NCI-H446 treated with DMSO at 0.1 percent for 48 hours (cell line): ENCODE measurements at regions not wholly inside any gene's neighbourhood (a gene's known extent, or its start where the extent isn't known, plus 50 kb on each side); places are given as distances from the start of the nearest gene placed in this dataset.
"Not testable (repeated sequence)": the region's sequence is repeated elsewhere in the genome, so short reads cannot be mapped to it uniquely, and the experiment has no call there.

Experiments used
- DNase-seq: peaks from one replicate; lab custom pipeline; 2025; lab: John Stamatoyannopoulos, UW

DNA sequence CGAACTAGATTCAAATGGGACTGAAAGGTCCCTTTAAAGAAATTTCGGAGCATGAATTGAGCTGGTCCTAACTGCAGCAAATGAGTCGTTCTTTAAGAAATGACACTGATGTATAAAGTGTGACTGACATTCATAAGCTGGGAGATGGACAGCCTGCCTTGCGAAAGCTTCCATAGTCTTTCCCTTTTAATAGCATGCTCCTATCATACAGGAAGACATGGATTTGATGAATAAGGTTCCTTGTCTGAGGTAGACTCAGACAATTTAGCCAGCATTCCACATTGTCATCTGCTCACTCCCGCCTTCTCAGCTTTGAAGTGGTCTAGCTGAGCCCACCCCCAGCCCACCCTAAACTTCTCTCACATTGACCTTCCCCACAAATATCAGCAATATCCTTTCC lies 264.9 kb downstream of the TSN start:
- DNase-seq, result no peak

GRCh38 chr2:122021941-122022340 lies 266.5 kb downstream of the TSN start:
- no peak for DNase-seq

DNA sequence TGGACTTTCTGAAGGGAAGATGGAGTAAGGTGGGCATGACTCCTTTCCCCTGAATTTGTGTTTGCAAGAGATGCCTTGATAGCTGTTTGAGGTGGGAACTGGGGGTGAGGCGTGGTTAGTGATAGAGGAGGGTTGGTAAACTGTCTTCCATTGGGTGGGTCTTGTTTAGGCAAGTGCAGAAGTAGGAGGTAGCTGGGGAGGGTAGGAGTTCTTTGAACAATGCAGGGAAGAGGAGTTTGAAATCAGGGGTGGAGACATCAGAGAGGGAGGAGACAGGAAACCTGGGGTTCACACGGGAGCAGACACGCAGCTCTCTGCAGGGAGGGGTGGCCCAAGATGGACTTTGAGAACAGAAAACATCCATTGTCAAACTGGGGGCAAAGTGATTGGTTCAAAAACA lies 267.1 kb downstream of the TSN start:
- DNase-seq, result no peak

- DNase-seq, result peak; percentile 72
These were observed 267.8 kb downstream of the TSN start for GRCh38 chr2:122023059-122023864.

- no peak for DNase-seq
These were observed 272.2 kb downstream of the TSN start for GRCh38 chr2:122027510-122028217.

- DNase-seq, result peak; percentile 16
These were observed 273.1 kb downstream of the TSN start for GRCh38 chr2:122028371-122029100.

DNA sequence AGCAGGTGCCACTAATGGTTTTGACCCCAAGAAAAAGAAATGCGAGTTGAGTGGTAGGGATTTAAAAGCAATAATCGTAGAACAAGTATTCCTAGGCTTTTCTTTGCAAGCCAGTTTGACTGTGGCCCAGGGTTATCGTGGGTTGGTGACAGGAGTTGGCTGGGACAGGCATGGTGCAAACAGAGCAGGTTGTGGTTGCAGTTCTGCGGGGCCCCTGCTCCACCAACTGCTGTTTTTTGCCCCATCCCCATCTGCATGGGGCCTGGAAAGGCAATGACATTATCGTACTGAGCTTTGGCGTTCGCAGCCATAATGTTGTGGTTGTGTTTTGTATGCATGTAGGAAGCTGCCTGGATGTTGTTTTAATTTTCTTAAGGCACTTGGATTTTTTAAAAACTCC lies 274.0 kb downstream of the TSN start:
- no peak for DNase-seq

- no peak for DNase-seq
These were observed 274.5 kb downstream of the TSN start for GRCh38 chr2:122029945-122030344.

DNA sequence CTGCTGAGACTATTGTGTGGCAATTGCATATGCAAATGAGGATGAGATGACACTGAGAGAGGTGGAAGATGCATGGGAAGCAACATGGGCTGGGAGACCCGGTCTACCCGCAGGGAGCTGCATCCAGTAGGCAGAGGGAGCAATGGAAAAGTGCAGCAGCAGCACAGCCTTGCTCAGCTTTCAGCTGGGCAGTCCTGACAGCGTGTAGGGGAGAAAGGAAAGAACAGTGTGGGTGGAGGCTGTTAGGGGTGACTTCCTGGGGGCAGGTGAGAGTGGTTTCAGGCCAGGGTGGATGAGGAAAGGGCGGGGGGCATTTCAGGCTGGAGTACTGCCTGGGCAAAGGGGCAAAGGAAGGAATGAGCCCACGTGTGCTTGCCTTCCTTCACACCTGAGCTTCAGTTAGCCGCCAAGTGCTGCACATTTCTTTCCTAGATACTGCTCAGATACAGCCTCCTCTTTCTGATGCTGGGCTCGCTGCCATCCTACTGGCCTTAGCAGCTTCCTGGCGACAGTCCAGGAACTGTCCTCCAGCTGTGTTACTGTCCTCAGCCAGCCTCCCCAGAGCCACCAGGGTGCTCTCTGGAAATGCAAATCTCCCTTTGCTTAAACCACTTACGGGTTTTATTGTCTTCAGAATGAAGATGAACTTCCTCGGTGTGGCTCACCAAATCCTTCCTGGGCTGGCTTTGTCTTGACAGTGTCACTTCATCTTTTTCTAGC lies 276.3 kb downstream of the TSN start:
- no peak for DNase-seq

DNA sequence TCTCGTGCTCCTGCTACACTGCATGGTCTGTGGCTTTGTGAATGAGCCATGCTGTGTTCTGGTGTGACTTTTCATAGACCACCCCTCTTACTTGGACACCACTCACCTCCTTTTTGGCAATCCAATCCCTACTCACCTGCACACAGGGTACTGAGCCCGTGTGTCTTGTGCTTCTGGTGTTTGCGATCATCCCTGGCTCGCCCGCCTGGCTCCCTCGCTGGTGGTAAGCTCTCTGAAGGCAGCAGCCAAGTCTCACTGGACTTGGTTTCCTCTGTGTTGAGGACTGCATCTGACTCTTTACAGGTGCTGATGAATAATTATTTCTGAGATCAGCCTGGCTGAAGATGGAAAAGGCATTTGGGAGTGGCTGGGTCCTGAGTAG lies 276.8 kb downstream of the TSN start:
- no peak for DNase-seq

GRCh38 chr2:122033778-122034177 lies 278.3 kb downstream of the TSN start:
- no peak for DNase-seq

DNA sequence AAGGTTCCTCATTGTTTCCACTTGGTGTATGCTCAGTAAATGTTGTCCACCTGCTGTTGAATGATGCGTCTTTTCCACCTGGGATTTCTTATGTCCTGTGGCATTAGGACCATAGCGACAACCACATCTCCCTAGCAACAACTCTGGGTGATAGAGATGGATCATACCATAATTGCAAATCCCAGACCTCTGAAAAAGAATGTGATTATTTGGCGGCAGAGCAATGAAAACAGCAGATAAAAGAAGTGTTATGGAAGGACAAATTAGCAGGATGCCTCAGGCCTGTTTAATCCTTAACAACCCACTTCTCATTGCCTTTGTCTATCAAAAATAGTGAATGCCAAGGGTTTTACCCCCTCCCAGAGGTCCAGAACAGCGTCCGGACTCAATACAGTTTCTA lies 278.9 kb downstream of the TSN start:
- DNase-seq, result no peak

DNA sequence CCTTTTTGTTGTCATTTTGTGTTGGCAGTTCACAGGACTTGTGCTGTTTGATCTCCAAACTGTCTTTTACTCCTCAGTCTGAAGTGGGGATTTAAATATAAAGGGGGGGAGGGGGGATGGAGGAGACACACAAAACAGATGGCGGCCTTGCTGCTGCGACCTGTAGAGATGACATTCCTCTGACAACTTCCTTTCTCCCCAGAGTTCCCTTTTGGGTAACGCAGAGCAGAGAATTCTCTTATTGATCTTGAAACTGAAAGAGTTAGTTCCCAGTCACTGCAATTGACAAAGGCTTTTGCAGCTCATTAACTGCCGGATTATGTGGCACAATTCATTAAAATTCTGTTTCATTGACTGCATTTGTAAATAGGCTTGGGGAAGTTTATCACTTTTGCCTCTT lies 279.3 kb downstream of the TSN start:
- no peak for DNase-seq

GRCh38 chr2:122038816-122039215 lies 283.4 kb downstream of the TSN start:
- DNase-seq, result not testable (repeated sequence)

DNA sequence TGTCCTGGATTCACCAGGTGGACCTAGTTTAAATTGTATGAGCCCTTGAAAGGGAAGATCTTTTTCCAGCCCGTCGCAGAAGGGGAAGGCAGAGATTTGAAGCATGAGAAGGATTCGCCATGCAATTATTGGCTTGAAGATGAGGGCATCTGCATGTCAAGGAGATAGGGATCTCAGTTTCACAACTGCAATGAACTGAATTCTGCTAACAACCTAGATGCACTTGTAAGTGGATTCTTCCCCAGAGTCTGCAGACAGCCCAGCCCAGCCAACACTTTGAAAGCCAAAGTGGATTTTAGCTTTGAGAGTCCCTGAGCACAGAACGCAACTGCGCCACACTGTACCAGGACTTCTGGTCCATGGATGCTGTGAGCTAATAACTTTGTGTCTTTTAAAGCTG lies 286.0 kb downstream of the TSN start:
- no peak for DNase-seq

DNA sequence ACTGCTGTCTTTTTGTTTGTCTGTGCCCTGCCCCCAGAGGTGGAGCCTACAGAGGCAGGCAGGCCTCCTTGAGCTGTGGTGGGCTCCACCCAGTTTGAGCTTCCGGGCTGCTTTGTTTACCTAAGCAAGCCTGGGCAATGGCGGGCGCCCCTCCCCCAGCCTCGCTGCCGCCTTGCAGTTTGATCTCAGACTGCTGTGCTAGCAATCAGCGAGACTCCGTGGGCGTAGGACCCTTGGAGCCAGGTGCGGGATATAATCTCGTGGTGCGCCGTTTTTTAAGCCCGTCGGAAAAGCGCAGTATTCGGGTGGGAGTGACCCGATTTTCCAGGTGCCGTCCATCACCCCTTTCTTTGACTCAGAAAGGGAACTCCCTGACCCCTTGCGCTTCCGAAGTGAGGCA lies 296.2 kb downstream of the TSN start:
- DNase-seq, result not testable (repeated sequence)

- no peak for DNase-seq
These were observed 300.1 kb downstream of the TSN start for GRCh38 chr2:122055521-122055931.

- DNase-seq, result no peak
These were observed 301.4 kb downstream of the TSN start for GRCh38 chr2:122056853-122057252.

DNA sequence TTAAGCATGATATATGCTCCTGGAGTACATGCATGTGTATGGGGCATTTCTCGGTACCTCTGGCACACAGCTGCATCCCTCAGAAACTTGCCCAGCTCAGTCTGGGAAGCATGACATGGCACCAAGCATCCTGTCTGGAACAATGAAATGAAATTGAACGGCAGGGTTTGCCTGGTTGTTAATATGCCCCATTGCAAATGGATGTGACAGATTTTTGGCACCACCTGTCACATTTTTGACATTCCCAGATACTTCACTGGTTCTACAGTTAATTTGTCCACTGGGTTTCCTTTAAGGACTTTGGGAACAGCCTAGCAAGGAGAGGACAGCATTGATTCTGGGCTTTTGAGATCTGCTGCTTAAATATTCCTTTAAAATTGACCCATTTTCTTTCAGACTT lies 305.8 kb downstream of the TSN start:
- DNase-seq, result peak; percentile 37

DNA sequence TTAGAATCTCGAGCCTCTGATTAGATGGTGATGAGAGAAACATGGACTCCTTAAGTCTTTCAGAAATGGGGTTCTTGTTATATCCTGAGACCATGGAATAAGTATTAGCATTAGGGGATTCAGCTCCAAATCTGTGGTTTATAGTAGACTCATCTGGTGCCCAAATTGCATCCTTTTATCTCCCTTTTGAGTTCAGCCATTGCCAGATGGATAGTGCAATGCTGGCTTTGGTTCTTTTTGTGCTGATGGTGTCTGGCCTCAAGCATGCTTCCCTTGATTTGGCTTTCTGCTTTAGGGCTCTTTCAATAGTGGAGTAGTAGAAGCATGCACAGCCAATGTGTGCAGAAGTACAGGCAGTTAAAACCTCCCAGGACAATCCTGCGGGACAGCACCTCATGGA lies 306.4 kb downstream of the TSN start:
- no peak for DNase-seq

DNA sequence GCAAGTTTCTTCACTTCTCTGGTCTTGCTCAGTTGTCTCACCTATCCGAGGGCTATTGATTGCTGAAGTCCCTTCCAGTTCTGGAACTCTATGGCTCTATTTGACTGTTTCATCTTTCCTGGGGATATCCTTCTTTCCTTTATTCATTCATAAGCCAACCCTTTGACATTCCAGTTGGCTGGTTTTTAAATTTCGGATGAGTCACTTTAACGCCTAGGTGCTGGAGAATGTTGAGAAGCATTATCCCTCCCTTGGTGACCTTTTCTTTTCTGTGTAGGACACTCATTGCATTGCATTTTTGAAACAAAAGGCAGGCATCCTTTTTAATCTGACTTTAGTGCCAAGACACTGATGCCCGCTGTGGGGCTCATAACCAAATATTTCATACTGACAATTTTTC lies 307.1 kb downstream of the TSN start:
- no peak for DNase-seq

GRCh38 chr2:122063716-122064115 lies 308.3 kb downstream of the TSN start:
- no peak for DNase-seq
